ENCODE measurements at regions not wholly inside any gene's neighbourhood (a gene's known extent, or its start where the extent isn't known, plus 50 kb on each side); places are given as distances from the start of the nearest gene placed in this dataset.
A peak's percentile ranks its signal among the peaks of the same experiment; 100 is the strongest.

- no peak for DNase-seq
- Histone ChIP-seq H3K9me3 (no peaks in the 10 kb centered on the region), H3K36me3 (no peaks in the 10 kb centered on the region), H3K4me3 (no peak overlapping the region), H3K27ac (no peak overlapping the region), H3K4me1 (no peaks in the 10 kb centered on the region), H3K27me3 (no peaks in the 10 kb centered on the region)
- TF ChIP-seq POLR2AphosphoS5 (IDR thresholded peaks at IDR 0.05) (no peak), CTCF (IDR thresholded peaks at IDR 0.05) (no peak), EP300 (IDR thresholded peaks at IDR 0.05; ENCODE audit: low read depth) (no peak), POLR2A (IDR thresholded peaks at IDR 0.05) (no peak)
- intact Hi-C loops (cut with DNase I; ENCODE audit: low total_unique reads) (no loop called here), in situ Hi-C loops (cut with MboI; ENCODE audit: low pct_ligation_motif_present in 1 of 4, low pct_unique_long_range_greater_than_20kb in 1 of 4, low sequenced_read_pairs in 3 of 4) (no loop called here)
- 62 to 83% methylated on average over 2 of the region's 2 CpGs for WGBS, 2 donors (ENCODE audit: low coverage in 1 of 2)
Observed at GRCh38 chr3:109210501-109210900, 74.0 kb downstream of the C3orf85 start.

DNA sequence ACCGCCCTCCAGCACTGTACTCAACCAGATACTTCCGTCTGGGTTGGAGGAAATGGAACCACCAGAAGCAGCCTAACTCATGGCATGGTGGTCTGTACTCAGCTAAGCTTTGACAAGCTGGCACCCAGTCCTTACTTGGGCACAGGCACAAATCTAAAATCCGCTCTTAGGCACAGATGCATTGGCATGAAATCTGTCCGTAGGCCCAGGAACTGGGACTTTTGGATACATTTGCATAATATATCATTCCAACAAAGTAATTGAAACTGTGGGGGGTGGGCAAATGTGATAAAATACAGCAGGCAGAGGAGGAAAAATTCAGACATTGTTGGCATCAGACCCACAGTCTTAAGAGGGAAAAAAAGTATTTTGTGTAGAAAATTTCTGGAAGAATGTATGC lies 75.4 kb downstream of the C3orf85 start:
- Histone ChIP-seq H3K36me3 (no peaks in the 10 kb centered on the region), H3K4me3 (no peak overlapping the region), H3K27me3 (no peaks in the 10 kb centered on the region), H3K9me3 (no peaks in the 10 kb centered on the region), H3K27ac (no peak overlapping the region), H3K4me1 (no peaks in the 10 kb centered on the region)
- TF ChIP-seq POLR2AphosphoS5 (IDR thresholded peaks at IDR 0.05), result no peak
- no peak for TF ChIP-seq EP300 (IDR thresholded peaks at IDR 0.05; ENCODE audit: low read depth)
- TF ChIP-seq POLR2A (IDR thresholded peaks at IDR 0.05), result no peak
- no peak for DNase-seq
- intact Hi-C loops (cut with DNase I; ENCODE audit: low total_unique reads) (no loop called here), in situ Hi-C loops (cut with MboI; ENCODE audit: low pct_ligation_motif_present in 1 of 4, low pct_unique_long_range_greater_than_20kb in 1 of 4, low sequenced_read_pairs in 3 of 4) (no loop called here)
- WGBS, 2 donors (ENCODE audit: low coverage in 1 of 2), result 82 to 100% methylated on average over 2 to 4 of the region's 4 CpGs

- DNase-seq, result no peak
- Histone ChIP-seq H3K36me3 (no peaks in the 10 kb centered on the region), H3K4me1 (no peaks in the 10 kb centered on the region), H3K9me3 (no peaks in the 10 kb centered on the region), H3K4me3 (no peak overlapping the region), H3K27ac (no peak overlapping the region), H3K27me3 (no peaks in the 10 kb centered on the region)
- in situ Hi-C loops (cut with MboI; ENCODE audit: low pct_ligation_motif_present in 1 of 4, low pct_unique_long_range_greater_than_20kb in 1 of 4, low sequenced_read_pairs in 3 of 4) (no loop called here), intact Hi-C loops (cut with DNase I; ENCODE audit: low total_unique reads) (no loop called here)
- TF ChIP-seq POLR2A (IDR thresholded peaks at IDR 0.05) (no peak), EP300 (IDR thresholded peaks at IDR 0.05; ENCODE audit: low read depth) (no peak), POLR2AphosphoS5 (IDR thresholded peaks at IDR 0.05) (no peak), CTCF (IDR thresholded peaks at IDR 0.05) (no peak)
Observed at GRCh38 chr3:109213321-109213720, 76.8 kb downstream of the C3orf85 start.

DNA sequence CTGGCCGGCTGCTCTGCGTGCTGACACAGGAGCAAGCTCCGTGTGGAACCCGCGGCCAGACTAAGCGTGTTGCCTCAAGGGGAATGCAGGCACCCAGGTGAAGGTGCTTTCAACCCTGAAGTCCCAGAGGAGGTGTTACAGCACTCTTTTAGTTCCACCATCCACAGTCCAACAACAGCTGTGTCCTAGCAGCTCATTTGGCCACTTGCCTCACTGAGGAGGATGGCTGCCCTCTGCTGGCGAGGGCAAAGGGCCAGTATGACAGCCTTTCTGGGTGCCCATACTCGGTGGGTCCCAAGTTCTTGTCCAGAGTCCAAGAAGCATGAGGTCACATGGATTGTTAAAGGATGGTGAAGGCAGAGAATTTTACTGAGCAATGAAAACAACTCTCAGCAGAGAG lies 87.8 kb downstream of the C3orf85 start:
- no peaks in the 10 kb centered on the region for H3K36me3 ChIP-seq
- no peaks in the 10 kb centered on the region for H3K4me1 ChIP-seq
- intact Hi-C loops (cut with DNase I; ENCODE audit: low total_unique reads) (no loop called here), in situ Hi-C loops (cut with MboI; ENCODE audit: low pct_ligation_motif_present in 1 of 4, low pct_unique_long_range_greater_than_20kb in 1 of 4, low sequenced_read_pairs in 3 of 4) (no loop called here)
- no peak overlapping the region for H3K27ac ChIP-seq
- peak; percentile 67 for DNase-seq
- no peak for TF ChIP-seq POLR2AphosphoS5 (IDR thresholded peaks at IDR 0.05)
- TF ChIP-seq CTCF (IDR thresholded peaks at IDR 0.05), result peak; percentile 31 to 71 (median 51)
- no peak for TF ChIP-seq EP300 (IDR thresholded peaks at IDR 0.05; ENCODE audit: low read depth)
- H3K9me3 ChIP-seq, result no peaks in the 10 kb centered on the region
- WGBS, 2 donors (ENCODE audit: low coverage in 1 of 2), result 82% methylated on average over 8 of the region's 8 CpGs; no CpG with 5 or more reads in 1 of the 2 donors
- no peaks in the 10 kb centered on the region for H3K27me3 ChIP-seq
- H3K4me3 ChIP-seq, result no peak overlapping the region

- no peaks in the 10 kb centered on the region for H3K9me3 ChIP-seq
- no peak for DNase-seq
- intact Hi-C loops (cut with DNase I; ENCODE audit: low total_unique reads), result no loop called here
- TF ChIP-seq EP300 (IDR thresholded peaks at IDR 0.05; ENCODE audit: low read depth) (no peak), POLR2A (IDR thresholded peaks at IDR 0.05) (no peak), POLR2AphosphoS5 (IDR thresholded peaks at IDR 0.05) (no peak), CTCF (IDR thresholded peaks at IDR 0.05) (no peak)
- H3K36me3 ChIP-seq, result no peaks in the 10 kb centered on the region
- 43 to 54% methylated on average over 3 of the region's 3 CpGs for WGBS, 2 donors (ENCODE audit: low coverage in 1 of 2)
- H3K4me3 ChIP-seq, result no peak overlapping the region
- no peaks in the 10 kb centered on the region for H3K27me3 ChIP-seq
- H3K27ac ChIP-seq, result no peak overlapping the region
- in situ Hi-C loops (cut with MboI; ENCODE audit: low pct_ligation_motif_present in 1 of 4, low pct_unique_long_range_greater_than_20kb in 1 of 4, low sequenced_read_pairs in 3 of 4), result loop anchor here in 1 of 4 donors (25.0 kb wide), 1 partner anchor 163 kb away; no protein-coding TSS in a partner anchor
- H3K4me1 ChIP-seq, result no peaks in the 10 kb centered on the region
Observed at GRCh38 chr3:109225516-109225915, 89.0 kb downstream of the C3orf85 start.

Measured in transverse colon (tissue), 4 donors.